Activated CD4-positive, alpha-beta T cell treated with anti-CD3 and anti-CD28 coated beads, Interleukin-2, amount 10 ng/mL, durations not matched to agents 7 days and 5 days (primary cell): ENCODE measurements at regions not wholly inside any gene's neighbourhood (a gene's known extent, or its start where the extent isn't known, plus 50 kb on each side); places are given as distances from the start of the nearest gene placed in this dataset.

ENCODE experiments used
- CTCF ChIA-PET: fragments of 350-600 bp; sonication (Branson Sonifier 250); formaldehyde crosslinking; loops from one replicate; lab custom pipeline; 2021; ENCODE audit warnings: antibody characterized with exemption; lab: Charles Lee
- POLR2A ChIA-PET: fragments of 350-600 bp; sonication (Branson Sonifier 250); formaldehyde crosslinking; loops from one replicate; lab custom pipeline; 2021; ENCODE audit warnings: antibody characterized with exemption; lab: Charles Lee
- DNase-seq: peaks from one replicate; pipeline ENCODE4 v3.0.0-alpha.2; 2020
- H3K27ac Mint-ChIP-seq: one replicate; pipeline ENCODE4 v1.8.0; 2021; ENCODE audit warnings: mild to moderate bottlenecking, moderate library complexity, mixed read lengths
- H3K27me3 Mint-ChIP-seq: one replicate; pipeline ENCODE4 v1.8.0; 2021; ENCODE audit warnings: mixed read lengths
- H3K36me3 Mint-ChIP-seq: one replicate; pipeline ENCODE4 v1.8.0; 2021; ENCODE audit warnings: low read depth, mixed read lengths
- H3K4me1 Mint-ChIP-seq: one replicate; pipeline ENCODE4 v1.8.0; 2021; ENCODE audit warnings: mixed read lengths
- H3K4me3 Mint-ChIP-seq: one replicate; pipeline ENCODE4 v1.8.0; 2021; ENCODE audit warnings: mild to moderate bottlenecking, moderate library complexity, mixed read lengths
- H3K9me3 Mint-ChIP-seq: one replicate; pipeline ENCODE4 v1.8.0; 2021; ENCODE audit warnings: mixed read lengths

DNA sequence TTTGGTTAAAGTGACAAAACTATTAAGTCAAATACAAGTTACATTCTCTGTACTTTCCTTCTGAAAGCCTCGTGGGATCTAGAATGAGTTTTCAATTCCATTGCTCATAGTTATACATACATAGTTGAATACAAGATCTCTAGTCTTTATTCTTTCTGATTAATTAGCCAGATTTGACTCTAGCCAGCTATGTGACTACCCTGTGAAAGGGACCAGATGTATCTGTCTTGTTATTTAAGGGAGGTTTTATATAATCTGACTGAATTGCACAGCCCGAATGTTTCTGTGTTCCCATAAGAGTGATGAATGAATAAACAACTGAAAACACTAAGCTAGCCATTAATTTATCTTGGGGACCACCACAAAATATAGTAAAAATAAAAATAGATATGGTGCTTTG is 166.7 kb downstream of the TMEM167A start:
- ChIA-PET CTCF (no interaction called here), POLR2A (no interaction called here)
- Mint-ChIP-seq H3K9me3 (peaks cover 6% of the 10 kb centered on the region), H3K36me3 (no peaks in the 10 kb centered on the region), H3K4me1 (peaks cover 7% of the 10 kb centered on the region), H3K4me3 (no peak overlapping the region), H3K27ac (no peak overlapping the region), H3K27me3 (no peaks in the 10 kb centered on the region)
- DNase-seq: no peak

DNA sequence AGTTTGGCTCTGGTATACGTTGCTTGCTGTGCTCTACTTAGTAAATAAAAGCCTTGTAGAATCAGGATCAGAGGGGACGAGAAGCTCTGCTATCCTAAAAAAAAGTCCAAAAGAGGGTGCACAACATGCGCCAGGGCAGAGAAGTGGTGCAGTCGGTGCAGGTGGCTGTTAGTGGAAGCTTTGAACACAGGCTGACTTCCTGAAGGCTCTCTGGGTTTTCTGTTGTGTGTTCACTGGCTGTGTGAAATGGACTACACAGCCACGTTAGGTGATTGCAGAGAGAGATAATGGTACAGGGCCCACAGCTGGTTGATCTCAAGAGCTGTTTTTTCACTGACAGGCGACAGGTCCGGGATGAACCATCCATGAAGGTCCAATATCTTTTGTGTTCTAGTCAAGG is 167.4 kb downstream of the TMEM167A start:
- ChIA-PET POLR2A (no interaction called here), CTCF (no interaction called here)
- no peak overlapping the region for H3K27ac Mint-ChIP-seq

DNA sequence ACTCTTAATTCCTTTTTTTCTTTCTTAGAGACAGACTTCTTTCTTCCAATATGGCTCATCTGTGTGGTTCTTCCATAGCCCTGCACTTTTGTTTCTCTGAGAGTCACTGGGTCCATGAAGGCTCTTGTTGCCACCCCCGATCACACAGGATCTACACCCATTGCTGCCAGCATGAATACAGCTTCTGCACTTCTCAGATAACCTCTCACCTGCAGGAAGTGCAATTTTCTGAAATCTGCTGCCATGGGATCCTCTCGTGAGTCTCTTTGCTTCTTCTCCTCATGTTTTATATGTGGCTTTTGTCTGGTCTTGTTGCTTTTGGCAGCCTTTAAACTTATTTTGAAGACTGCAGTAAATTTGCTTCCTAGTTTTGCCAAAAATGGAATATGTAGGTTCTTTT is 171.2 kb downstream of the TMEM167A start:
- Mint-ChIP-seq H3K27me3 (peaks cover 3% of the 10 kb centered on the region), H3K27ac (no peak overlapping the region), H3K4me3 (no peak overlapping the region), H3K9me3 (peaks cover 10% of the 10 kb centered on the region), H3K4me1 (no peaks in the 10 kb centered on the region), H3K36me3 (no peaks in the 10 kb centered on the region)
- DNase-seq: no peak
- ChIA-PET CTCF (no interaction called here), POLR2A (no interaction called here)

More for the DNA sequence above, 167.4 kb downstream of the TMEM167A start:
- peaks cover 3% of the 10 kb centered on the region for H3K27me3 Mint-ChIP-seq
- H3K36me3 Mint-ChIP-seq: no peaks in the 10 kb centered on the region
- no peak for DNase-seq
- H3K9me3 Mint-ChIP-seq: no peaks in the 10 kb centered on the region
- peaks cover 7% of the 10 kb centered on the region for H3K4me1 Mint-ChIP-seq
- H3K4me3 Mint-ChIP-seq: no peak overlapping the region

DNA sequence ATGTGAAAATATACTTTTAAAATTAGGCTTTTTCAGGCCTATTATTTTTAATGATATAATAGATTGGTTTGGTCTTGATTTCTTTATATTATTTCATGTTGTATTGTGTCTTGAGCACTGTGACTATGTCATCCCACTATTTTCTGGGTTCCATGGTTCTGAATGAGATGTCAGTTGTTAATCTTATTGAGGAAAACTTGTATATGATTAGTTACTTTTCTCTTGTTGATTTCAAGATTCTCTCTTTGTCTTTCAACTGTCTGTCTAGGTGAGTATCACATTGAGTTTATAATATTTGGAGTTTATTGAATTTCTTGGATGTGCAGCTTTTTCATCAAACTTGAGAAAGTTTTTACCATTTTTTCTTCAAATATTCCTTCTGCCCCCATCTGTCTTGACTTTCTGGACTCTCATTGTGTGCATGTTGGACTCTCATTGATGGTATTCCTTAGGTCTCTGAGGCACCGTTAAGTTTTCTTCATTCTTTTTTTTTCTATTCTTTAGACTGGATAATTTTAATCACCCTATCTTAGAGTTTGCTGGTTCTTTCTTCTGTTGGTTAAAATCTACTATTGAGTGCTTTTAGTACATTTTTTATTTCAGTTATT is 175.8 kb downstream of the TMEM167A start:
- CTCF ChIA-PET: no interaction called here
- no peak for DNase-seq
- no peaks in the 10 kb centered on the region for H3K36me3 Mint-ChIP-seq
- peaks cover 10% of the 10 kb centered on the region for H3K9me3 Mint-ChIP-seq
- H3K4me3 Mint-ChIP-seq: no peak overlapping the region
- peaks cover 3% of the 10 kb centered on the region for H3K27me3 Mint-ChIP-seq
- H3K4me1 Mint-ChIP-seq: no peaks in the 10 kb centered on the region
- H3K27ac Mint-ChIP-seq: no peak overlapping the region
- POLR2A ChIA-PET: no interaction called here

DNA sequence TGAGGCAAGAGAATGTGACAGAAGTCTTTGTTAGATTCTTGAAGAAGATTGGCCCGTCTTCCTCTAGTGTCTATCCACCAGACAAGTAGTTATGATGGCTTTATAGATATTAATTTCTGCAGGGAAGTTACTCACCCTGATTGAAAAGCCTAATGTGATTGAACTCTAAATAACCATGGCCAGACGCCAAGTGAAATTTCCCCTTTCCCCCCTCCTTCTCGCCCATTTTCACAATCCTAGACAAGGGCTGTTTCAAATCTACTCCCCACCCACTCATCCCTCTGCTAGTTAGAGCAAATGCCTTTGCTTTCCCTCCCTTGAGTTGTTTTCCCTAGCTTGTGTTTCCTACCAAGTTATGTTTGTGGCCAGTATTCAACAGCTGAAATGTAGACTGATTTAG is 182.5 kb downstream of the TMEM167A start:
- Mint-ChIP-seq H3K9me3 (no peaks in the 10 kb centered on the region), H3K4me3 (no peak overlapping the region), H3K27ac (no peak overlapping the region), H3K4me1 (no peaks in the 10 kb centered on the region), H3K36me3 (no peaks in the 10 kb centered on the region), H3K27me3 (no peaks in the 10 kb centered on the region)
- CTCF ChIA-PET: no interaction called here
- no peak for DNase-seq
- POLR2A ChIA-PET: no interaction called here

DNA sequence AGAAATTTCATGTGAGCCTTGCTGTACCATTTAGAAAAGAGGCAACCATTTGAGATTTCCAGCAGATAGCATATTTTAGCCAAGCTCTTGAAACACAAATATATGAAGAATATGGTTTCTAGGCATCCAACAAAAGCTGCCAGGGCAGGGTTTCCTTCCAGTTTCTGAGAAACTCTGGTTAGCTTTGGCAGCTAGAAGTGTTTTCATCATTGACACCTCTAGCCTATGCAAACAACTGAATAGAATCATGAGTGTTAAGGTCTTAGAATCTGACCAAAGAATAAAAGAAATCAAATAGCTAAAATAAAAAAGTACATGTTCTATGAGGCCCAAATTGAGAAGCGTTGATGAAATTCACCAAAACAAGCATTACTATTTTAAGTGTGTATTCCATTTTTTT is 188.1 kb downstream of the TMEM167A start:
- DNase-seq: no peak
- Mint-ChIP-seq H3K36me3 (no peaks in the 10 kb centered on the region), H3K9me3 (no peaks in the 10 kb centered on the region), H3K4me1 (peaks cover 4% of the 10 kb centered on the region), H3K4me3 (no peak overlapping the region), H3K27me3 (no peaks in the 10 kb centered on the region), H3K27ac (no peak overlapping the region)
- ChIA-PET CTCF (no interaction called here), POLR2A (no interaction called here)

DNA sequence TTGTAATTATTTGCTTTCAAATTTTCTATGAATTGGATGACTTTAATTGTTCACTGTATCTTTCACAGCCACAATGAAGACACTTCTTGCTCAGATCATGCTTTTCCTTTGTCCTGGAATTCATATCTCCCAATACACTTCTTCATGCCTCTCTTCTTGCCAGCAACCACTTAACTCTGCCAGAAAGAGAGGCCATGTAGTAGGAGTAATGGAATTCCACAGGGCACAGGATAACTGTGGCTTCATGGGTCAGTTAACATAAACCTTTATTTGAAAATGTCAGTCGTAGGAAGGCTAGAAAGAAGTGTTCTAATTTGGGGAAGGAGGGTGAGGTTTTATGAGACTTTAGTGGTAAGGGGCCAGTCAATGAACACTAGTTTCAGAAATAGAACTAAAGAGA is 190.3 kb downstream of the TMEM167A start:
- CTCF ChIA-PET: no interaction called here
- Mint-ChIP-seq H3K4me3 (no peak overlapping the region), H3K27ac (no peak overlapping the region), H3K9me3 (peaks cover under 1% of the 10 kb centered on the region), H3K27me3 (no peaks in the 10 kb centered on the region), H3K4me1 (peaks cover 9% of the 10 kb centered on the region), H3K36me3 (no peaks in the 10 kb centered on the region)
- no peak for DNase-seq
- POLR2A ChIA-PET: no interaction called here

DNA sequence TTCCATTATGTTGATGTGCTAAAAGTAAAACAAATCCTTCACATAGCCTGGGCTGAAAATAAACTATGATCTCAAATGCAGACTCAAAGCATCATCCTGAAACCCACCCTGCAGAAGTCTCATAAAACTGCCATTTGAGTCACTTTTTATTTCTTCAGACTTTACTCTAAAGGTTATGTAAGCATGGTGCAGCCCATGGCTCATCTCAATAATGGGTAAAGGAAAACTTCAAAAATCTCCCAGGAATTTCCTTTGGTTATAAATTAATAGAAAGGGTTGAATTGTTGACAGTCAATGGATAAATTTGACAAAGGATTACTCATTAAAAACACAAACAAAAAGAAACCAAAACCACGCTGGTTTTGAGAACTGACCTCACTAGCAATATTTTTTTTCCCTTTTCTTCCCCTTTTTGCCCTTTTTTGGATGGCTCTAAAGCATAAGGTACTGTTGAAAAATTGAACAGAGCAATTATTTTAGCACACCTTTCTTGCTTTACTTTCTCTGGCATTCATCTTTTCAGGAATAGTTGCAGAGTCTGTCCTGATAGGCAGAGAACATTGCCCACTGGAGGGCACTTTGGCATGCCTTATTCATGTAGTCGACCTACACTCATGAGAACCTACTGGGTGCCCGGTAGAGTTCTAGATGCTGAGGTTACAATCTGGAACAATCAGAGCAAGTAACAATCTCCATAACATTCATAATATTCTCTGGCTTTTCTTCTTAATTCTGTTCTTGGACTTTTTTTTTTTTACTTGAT is 191.4 kb downstream of the TMEM167A start:
- ChIA-PET CTCF (no interaction called here), POLR2A (no interaction called here)
- no peak overlapping the region for H3K4me3 Mint-ChIP-seq
- no peaks in the 10 kb centered on the region for H3K36me3 Mint-ChIP-seq
- H3K4me1 Mint-ChIP-seq: peaks cover 15% of the 10 kb centered on the region
- DNase-seq: no peak
- H3K27me3 Mint-ChIP-seq: no peaks in the 10 kb centered on the region
- peaks cover 5% of the 10 kb centered on the region for H3K9me3 Mint-ChIP-seq
- H3K27ac Mint-ChIP-seq: no peak overlapping the region

DNA sequence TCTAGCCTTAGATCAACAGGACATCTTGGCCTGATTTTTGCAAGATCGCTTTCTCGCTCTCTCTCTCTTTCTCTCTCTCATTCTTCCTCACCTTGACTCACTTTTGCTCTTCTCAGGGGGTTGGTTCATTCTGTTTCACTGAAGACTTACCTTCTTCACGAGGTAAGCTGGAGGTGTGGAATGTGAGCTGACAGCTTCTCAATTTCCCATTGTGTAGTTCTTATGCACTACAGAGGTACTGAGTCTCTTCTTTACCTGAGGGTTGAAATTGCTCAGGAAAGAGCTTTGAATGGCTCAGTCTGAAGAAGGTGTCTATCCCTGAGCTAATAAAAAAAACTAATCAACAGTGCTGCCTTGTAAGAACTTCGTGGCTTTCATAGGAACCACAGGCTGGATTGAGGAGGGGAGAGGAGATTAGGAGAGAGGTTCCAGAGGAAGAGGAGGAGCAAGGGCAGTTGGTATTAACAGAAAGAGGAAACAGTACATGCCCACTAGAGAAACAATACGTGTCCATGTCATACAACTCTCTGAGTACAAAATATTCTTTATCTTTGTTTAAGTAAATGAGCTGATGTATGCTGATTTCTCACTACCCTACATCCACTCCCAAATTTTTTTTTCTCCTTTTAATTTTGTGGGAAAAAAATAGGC is 192.2 kb downstream of the TMEM167A start:
- peaks cover 15% of the 10 kb centered on the region for H3K4me1 Mint-ChIP-seq
- H3K36me3 Mint-ChIP-seq: peaks cover 2% of the 10 kb centered on the region
- DNase-seq: no peak
- peaks cover 7% of the 10 kb centered on the region for H3K9me3 Mint-ChIP-seq
- no peak overlapping the region for H3K27ac Mint-ChIP-seq
- ChIA-PET POLR2A (no interaction called here), CTCF (no interaction called here)
- H3K4me3 Mint-ChIP-seq: no peak overlapping the region
- no peaks in the 10 kb centered on the region for H3K27me3 Mint-ChIP-seq

DNA sequence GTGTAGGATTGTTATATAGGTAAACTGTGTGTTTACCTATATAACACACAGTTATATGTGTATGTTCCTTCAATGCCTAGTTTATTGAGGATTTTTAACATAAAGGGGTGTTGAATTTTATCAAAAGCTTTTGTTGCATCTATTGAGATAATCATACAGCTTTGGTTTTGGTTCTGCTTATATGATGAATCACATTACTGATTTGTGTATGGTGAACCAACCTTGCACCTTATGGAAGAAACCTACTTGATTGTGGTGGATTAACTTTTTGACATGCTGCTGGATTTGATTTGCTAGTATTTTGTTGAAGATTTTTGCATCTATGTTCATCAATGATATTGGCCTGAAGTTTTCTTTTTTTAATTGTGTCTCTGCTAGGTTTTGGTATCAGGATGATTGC is 194.9 kb downstream of the TMEM167A start:
- peaks cover 5% of the 10 kb centered on the region for H3K36me3 Mint-ChIP-seq
- peaks cover 14% of the 10 kb centered on the region for H3K9me3 Mint-ChIP-seq
- no peak for DNase-seq
- H3K27ac Mint-ChIP-seq: no peak overlapping the region
- H3K4me3 Mint-ChIP-seq: no peak overlapping the region
- no peaks in the 10 kb centered on the region for H3K27me3 Mint-ChIP-seq
- POLR2A ChIA-PET: no interaction called here
- CTCF ChIA-PET: interaction anchor here (0.9 kb wide), 1 partner anchor 34 kb away, joined by 3 read pairs; no protein-coding TSS in a partner anchor
- peaks cover 11% of the 10 kb centered on the region for H3K4me1 Mint-ChIP-seq

DNA sequence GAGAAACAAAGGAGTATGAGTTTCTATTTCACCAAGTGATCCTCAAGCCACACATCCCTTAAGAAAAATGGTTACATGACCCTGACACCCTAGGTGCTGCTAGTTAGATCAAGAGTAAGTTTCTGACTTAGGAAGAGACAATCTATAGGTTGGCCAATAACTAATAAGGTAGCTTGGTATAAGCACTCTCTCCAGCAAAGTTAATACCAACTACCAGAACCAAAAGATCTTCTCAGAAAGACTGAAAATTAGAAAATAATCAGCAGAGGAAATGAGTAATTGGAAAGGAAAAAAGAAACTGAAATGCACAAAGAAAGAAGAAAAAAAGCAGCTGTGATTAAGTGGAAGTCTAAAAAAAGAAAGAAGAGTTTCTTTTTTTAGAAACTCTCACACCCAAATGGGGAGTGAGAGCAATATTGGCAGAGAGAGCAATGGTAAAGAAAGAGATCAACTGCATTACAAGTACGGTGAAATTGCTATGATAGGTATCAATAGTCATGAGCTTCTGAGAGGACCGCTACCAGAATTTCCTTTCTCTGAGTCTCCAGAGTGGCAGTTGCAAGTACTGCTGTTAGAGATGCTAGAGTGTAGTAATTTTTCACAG is 195.5 kb downstream of the TMEM167A start:
- Mint-ChIP-seq H3K4me1 (peaks cover 11% of the 10 kb centered on the region), H3K4me3 (no peak overlapping the region), H3K36me3 (peaks cover 5% of the 10 kb centered on the region), H3K27ac (no peak overlapping the region), H3K27me3 (no peaks in the 10 kb centered on the region), H3K9me3 (peaks cover 14% of the 10 kb centered on the region)
- no peak for DNase-seq
- ChIA-PET POLR2A (no interaction called here), CTCF (interaction anchor here (0.9 kb wide), 1 partner anchor 34 kb away, joined by 3 read pairs; no protein-coding TSS in a partner anchor)

DNA sequence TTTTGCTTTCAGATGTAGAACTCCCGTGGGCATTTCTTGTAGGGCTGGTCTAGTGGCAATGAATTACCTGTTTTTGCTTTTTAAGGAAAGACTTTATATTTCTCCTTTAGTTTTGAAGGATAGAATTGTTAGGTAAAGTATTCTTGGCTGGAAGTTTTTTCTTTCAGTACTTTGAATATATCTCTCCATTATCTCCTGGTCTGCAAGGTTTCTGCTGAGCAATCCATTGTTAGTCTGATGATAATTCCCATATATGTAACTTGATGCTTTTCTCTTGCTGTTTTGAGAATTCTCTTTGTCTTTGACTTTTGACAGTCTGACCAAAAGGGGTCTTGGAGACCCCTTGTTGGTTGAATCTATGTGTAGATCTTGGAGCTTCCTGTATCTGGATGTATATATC is 198.1 kb downstream of the TMEM167A start:
- POLR2A ChIA-PET: no interaction called here
- Mint-ChIP-seq H3K4me1 (peaks cover 11% of the 10 kb centered on the region), H3K27me3 (no peaks in the 10 kb centered on the region), H3K9me3 (peaks cover 14% of the 10 kb centered on the region), H3K4me3 (no peak overlapping the region), H3K36me3 (peaks cover 5% of the 10 kb centered on the region), H3K27ac (no peak overlapping the region)
- DNase-seq: no peak
- CTCF ChIA-PET: no interaction called here

DNA sequence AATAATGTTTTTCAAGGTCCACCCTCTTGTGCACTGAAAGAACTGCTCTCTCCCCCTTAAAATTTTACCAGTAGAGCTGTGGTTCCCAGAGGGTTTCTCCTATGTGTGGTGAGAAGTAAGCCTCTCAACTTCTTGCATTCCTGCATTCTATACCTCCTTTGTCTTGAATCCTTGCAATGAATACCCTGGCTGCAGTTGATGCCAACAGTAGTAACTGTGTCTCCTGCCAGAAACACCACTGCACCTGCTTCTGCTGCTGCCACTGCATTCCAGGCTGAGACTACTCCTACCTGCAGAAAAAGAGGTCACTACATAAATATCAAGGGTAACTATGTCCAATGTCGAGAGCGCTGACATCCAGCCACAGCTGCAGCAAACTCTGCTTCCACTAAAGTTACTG is 203.7 kb downstream of the TMEM167A start:
- Mint-ChIP-seq H3K9me3 (peaks cover 3% of the 10 kb centered on the region), H3K27me3 (no peaks in the 10 kb centered on the region), H3K4me1 (no peaks in the 10 kb centered on the region), H3K4me3 (no peak overlapping the region), H3K36me3 (no peaks in the 10 kb centered on the region), H3K27ac (no peak overlapping the region)
- ChIA-PET POLR2A (no interaction called here), CTCF (no interaction called here)
- DNase-seq: no peak
